RCC 7860 (cell line): ENCODE measurements at regions not wholly inside any gene's neighbourhood (a gene's known extent, or its start where the extent isn't known, plus 50 kb on each side); places are given as distances from the start of the nearest gene placed in this dataset.
A peak's percentile ranks its signal among the peaks of the same experiment; 100 is the strongest.
"Not testable (repeated sequence)": the region's sequence is repeated elsewhere in the genome, so short reads cannot be mapped to it uniquely, and the experiment has no call there.

Experiments
- DNase-seq: peaks from one replicate; pipeline ENCODE4 v3.0.0-alpha.2; 2015; ENCODE audit warnings: low spot score
- FAIRE-seq: peaks from 2 replicates; lab custom pipeline; 2012; peaks lifted over from hg19 to GRCh38; lab: Jason Lieb, UNC

DNA sequence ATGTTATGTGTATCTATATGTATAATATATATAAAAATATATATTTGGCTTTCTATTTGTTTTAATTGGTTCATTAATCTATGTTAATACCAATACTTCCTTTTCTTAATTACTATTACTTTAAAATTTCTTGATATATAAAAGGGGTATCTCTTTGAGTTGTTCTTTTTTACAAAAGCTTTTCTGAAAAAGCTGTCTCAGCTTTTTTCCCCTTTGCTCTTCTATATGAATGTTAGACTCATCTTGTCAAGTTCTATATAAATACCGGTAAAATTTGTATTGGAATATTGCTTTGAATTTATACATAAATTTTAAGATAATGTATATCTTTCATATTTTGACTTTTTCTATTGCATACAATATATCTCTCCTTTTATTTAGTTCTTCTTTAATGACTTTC lies 139.8 kb upstream of the FOXG1 start:
- DNase-seq (no peak), FAIRE-seq (no peak)

DNA sequence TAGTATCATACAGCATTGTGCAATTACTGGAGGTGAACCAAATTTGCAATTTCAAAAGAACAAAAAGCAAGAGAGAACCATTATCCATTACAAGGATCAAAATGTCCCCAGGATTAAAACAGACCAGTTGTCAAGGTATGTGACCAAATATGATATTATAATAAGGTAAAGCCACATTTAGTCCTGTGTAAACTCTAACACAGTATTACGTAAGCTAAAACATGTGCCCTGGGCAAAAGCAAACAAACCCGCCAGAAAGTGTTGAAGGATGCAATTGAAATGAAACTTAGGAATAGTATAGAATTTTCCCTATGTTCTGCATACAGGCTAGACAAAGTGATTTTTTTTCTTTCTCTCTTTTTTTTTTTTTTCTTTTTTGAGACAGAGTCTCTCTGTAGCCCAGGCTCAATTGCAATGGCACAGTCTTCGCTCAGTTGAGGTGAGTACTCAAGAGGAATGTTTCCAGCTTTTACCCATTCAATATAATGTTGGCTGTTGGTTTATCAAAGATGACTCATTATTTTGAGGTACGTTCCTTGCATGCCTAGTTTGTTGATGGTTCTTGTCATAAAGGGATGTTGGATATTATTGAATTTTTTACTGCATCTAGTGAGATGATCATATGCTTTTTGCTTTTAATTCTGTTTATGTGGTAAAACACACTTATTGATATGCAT lies 137.1 kb upstream of the FOXG1 start:
- FAIRE-seq (no peak), DNase-seq (no peak)

DNA sequence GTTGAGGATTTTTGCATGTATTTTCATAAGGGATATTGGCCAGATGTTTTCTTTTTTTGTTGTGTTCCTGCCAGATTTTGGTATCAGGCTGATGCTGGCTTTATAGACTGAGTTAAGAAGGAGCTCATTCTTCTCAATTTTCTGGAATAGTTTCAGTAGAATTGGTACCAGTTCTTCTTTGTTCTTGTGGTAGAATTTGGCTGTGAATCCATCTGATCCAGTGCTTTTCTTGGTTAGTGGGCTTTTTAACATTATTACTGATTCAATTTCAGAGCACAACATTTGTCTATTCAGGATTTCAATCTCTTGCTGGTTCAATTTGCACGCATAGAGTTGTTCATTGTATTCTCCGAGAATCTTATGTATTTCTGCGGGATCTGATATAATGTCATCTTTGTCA lies 136.5 kb upstream of the FOXG1 start:
- FAIRE-seq, result no peak
- DNase-seq, result no peak

DNA sequence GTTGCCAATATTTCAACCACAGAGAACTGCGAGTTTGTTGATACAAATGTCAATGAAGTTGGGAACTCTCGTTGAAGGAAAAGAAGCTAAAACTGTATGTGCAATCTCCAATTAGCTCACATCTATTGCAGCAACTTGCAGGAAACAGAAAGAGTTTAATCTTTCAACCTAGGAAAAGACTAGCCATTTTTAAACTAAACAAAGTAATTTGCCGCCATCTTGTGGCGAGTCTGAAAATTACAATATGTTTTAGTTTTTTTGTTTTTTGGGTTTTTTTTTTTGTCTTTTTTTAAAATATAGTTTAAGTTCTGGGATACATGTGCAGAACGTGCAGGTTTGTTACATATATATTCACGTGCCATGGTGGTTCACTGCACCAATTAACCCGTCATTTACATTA lies 131.2 kb upstream of the FOXG1 start:
- no peak for DNase-seq
- FAIRE-seq, result no peak

DNA sequence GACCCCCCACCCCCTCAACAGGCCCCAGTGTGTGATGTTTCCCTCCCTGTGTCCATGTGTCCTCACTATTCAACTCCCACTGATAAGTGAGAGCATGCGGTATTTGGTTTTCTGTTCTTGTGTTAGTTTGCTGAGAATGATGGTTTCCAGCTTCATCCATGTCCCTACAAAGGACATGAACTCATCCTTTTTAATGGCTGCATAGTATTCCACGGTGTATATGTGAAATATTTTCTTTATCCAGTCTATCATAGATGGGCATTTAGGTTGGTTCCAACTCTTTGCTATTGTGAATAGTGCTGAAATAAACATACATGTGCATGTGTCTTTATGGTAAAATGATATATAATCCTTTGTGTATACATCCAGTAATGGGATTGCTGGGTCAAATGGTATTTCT lies 130.8 kb upstream of the FOXG1 start:
- not testable (repeated sequence) for DNase-seq, FAIRE-seq

DNA sequence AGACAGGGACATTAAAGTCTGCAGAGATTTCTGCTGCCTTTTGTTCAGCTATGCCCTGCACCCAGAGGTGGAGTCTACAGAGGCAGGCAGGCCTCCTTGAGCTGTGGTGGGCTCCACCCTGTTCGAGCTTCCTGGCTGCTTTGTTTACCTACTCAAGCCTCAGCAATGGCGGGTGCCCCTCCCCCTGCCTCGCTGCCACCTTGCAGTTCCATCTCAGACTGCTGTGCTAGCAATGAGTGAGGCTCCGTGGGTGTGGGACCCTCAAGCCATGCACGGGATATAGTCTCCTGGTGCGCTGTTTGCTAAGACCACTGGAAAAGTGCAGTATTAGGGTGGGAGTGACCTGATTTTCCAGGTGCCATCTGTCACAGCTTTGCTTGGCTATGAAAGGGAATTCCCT lies 125.4 kb upstream of the FOXG1 start:
- DNase-seq, FAIRE-seq: not testable (repeated sequence)

DNA sequence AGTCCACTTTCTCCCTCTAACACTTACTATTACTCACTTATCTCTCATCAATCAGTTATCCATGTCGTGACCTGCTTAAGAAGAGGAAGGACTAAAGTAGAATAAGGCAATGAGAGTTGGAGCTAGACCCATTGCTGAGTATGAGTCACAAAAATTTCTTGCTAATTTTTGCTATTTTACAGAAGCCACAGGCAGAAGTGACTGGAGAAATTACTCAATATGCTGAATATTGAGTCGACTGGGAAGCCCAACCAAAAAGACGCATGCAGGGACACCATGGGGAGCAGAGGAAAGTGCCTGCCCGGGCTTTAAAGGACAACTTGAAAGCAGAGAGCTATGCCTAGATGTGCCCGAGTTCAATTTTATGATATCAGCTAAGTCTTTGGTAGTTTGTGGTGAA lies 115.4 kb upstream of the FOXG1 start:
- no peak for DNase-seq
- no peak for FAIRE-seq

DNA sequence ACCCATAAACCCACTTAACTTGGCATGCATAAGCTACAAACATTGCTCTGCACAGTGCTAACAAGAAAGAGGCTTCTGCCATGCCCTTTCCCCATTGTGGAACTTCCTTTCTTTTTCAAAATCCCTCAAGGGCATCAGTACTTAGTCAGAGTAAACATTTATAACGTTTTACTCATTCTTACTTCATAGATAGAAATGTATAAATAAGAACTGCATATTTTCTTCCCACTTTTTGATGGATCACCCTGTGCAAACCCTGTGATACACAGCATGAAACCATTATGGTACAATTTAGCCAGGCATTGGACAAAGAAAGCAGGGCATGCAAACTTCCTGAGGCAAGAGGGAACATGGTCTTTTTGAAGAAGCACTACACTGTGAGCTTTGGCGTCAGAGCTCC lies 113.8 kb upstream of the FOXG1 start:
- FAIRE-seq (no peak), DNase-seq (no peak)

DNA sequence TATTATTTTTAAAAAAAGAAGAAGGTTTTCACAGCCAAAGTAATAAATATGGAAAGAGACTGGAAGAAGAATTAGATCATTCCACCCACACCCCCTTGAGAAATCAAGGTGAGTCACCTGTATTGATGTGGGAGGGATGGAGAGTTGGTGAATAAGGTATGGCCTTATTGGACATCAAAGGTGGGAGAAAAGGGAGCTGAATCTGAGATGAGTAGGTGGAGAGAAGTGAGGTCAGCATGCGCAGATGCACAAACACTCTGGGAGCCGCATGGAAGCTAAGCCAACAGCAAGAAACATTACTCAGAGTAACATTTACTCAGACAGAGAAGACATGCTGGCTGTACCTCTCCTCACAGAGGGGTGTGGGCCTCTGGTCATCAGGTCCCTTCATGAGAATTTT lies 113.1 kb upstream of the FOXG1 start:
- DNase-seq, result no peak
- FAIRE-seq, result no peak

DNA sequence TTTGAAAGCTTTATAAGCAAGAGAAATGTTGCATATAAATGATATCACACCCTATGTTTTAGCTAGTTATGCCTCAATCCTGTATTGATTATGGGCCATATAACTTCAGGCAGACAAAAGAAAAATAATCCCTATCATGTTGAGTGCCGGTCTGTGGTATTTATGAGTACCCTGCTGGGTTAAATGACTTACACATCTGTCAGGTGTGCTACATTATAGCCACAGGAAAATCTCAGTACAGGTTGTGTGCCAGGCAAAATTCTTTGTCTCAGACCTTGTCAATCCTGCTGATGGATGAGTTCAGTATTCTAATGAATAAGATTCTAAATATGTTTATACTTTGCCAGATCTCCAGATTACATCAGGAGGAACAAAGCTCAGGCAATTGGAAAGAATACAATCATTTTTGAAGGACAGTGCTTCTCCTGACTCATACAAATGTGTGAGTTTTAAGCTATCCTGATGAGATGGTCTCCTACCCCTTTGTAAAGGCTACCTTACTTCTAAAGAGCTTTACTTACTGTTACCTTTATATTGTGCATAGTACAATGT lies 109.8 kb upstream of the FOXG1 start:
- FAIRE-seq, result no peak
- no peak for DNase-seq

DNA sequence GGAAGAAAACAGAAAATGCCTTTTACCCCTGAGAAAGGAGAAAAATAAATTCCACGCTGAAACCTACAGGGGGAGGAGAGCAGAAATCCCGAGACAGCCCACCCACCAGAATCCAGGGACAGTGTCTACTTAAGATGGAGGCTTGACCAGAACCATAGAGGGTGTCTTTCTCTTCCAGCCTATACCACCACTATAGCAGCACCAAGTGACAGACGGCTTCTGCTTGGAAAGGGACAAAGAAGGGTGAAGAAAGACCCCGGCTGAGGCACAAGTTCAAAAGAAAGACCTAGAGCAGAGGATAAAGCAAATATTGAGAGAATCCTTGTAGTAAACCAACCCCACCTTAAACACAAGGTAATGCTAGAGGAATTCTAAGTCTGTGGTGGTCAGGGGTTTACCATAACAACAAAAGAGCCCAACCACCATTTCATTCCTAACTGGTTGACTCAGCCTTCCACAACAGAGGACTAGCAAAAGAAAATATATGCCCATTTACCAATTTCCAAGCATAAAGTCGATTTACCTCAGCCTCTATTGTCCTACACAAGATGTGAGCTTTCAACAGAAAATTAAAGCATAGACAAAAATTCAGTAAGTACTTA lies 105.3 kb upstream of the FOXG1 start:
- DNase-seq, result peak; percentile 9

DNA sequence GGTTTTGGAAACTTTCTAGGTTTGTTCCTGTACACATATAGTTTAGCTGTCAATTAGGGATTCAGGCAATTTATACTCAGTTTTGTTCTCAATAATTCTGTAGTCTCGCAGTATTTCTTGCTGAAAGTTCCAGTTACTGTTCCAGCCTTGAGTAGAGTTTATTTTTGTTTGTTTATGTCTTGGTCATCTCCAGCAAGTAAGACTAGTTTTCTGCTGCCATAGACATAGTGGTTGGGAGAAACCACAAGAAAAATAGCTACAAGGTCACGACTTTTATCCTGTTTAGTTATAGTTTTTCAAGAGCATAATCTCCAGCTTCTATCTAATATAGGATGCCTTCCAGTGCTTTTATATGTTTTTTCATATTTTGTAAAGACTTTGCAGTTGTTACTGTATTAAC lies 99.6 kb upstream of the FOXG1 start:
- FAIRE-seq (no peak), DNase-seq (no peak)

More for the DNA sequence above, 105.3 kb upstream of the FOXG1 start:
- no peak for FAIRE-seq

DNA sequence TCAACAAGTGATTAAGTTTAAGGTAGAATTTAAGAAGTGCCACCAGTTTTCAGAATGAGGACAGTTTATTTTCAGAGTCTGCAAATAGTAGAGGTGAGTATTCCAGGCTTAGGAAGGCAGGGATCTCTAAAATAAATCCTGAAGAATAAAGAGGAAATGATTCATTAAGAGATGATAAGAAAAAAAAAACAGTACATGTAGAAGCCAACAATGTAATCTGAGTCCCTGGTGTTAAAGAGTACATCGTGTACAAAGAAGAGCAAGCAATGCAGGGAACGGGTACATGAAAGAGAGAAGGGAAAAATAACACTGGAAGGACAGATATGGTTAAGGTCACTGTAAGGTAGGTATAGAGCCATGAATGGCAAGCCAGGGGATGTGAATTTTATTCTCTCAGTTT lies 95.2 kb upstream of the FOXG1 start:
- no peak for DNase-seq
- FAIRE-seq, result no peak

DNA sequence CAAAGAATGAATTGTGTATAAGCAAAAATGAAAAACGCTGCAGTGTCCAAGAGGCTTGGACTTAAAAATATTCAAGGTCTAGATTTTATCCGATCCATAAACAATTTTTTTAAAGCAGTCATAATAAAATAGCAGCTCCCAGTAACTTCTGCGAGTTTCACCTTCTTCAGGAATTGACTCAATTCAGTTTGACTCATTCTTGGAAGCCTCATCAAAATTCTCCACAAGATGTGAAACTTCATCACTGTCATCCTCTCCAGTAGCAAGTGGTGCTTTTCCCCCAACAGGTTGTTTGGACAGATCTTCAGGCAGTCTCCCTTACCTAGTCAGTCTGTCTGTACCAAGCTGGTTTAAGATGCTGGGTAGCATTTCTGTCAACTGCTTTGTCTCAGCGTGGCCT lies 93.5 kb upstream of the FOXG1 start:
- no peak for FAIRE-seq
- DNase-seq, result no peak

DNA sequence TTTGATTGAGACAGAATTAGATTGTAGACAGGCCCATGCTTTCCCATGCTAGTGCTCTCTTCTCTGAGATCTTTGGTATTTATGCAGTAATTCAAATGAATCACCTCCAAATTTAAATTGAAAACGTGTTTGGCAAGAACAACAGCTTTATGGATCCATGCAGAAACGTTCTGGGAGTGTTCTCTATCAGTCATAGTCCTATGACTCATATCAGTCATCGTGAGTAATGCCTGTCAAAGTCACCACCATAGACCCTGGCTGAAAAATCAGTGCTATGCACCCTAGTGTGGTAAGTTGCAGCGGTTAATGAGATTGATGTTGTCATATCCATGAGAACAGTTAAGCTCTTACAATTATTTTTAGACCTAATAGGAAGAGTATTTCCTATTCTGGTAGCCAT lies 90.1 kb upstream of the FOXG1 start:
- FAIRE-seq (peak; percentile 23), DNase-seq (peak; percentile 27)

DNA sequence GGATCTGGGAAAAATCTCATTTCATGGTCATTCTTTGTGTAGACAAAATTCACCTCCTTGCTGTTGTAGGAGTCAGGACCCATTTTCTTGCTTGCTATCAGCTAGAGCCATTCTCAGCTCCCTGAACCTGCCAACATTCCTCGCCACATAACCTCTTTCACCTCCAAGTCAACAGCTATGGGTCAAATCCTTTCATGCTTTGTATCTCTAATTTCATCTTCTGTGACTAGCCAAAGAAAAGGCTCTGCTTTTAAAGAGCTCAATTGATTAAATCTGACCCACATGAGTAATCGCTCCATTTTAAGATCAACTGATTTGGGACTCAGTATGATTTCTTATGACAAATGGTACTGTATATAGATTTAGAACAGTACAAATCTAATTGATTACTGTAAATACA lies 89.2 kb upstream of the FOXG1 start:
- DNase-seq (no peak), FAIRE-seq (no peak)

DNA sequence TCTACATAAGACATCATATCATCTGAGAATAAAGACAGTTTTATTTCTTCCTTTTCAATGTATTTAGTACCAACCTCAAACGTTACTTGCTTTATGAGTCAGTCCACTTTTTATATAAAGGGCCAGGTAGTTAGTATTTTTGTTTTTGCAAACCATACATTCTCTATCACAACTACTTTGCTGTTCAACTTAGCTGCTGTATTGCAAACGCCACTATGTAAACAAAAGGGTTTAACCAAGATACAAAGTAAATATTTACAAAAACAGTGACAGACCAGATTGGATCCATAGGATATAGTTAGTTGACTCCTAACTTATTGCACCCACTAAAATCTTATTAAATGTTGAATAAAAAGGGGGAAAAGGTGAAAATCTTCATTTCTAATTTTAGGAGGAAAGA lies 87.7 kb upstream of the FOXG1 start:
- FAIRE-seq (no peak), DNase-seq (no peak)

DNA sequence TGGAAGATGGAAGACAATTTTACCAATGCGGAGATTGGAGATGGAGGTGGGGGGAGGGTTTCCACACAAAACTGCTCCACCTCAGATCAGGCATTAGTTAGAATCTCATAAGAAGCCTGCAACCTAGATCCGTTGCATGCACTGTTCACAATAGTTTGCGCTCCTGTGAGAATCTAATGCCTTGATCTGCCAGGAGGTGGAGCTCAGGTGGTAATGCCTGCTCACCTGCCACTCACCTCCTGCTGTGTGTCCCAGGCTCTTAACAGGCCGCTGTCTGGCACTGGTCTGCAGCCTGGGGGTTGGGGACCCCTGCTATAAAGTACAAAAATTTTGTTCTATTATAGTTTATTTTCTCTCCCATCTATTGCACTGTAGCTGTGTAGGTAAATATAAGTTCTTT lies 84.9 kb upstream of the FOXG1 start:
- FAIRE-seq, result no peak
- DNase-seq, result no peak

DNA sequence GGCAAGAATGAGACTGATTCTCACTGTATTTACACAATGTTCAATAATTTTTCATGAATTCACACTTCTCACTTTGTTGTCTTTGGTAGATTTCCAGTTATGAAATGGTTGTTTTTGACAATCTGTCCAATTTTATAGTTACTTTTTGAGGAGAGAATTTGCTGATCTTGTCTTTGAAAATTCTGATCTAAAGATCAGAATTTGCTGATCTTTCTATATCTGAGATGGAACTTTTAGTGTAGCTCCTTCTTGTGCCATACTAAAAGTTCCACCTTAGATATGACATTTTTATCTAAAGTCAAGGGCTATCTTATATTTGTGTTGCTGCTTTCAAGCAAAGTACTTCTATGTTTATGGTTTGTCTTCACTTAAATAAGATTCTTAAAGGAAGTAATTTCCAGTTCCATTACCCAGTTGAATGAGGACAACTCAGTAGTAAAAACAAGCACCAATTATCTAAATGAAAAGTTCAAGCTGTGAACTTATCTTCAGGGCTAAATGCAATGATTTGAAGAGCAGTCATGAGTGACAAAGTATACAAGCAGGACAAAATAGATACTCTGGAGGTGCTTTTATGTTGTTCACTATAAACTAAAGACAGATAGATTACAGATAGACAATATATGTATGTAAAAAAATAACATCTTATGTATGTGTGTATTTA lies 76.4 kb upstream of the FOXG1 start:
- FAIRE-seq (no peak), DNase-seq (no peak)

DNA sequence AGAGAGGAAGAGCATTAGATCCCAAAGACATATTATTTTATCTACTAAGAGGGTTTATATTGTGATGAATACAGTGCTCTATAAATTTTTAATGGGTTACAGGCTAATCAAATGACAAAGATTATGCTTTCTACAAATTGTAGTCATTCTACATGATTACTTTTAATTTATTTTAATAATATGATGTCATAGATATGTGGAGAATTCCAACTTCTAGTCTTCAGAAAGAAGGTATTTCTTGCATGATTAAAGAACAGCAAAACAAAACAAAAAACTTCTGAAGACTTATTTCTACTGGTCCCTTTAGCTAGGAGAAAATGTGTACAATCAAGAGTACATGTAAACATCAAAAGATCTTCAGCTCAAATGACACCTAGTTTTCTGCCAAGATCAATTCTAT lies 71.5 kb upstream of the FOXG1 start:
- FAIRE-seq (no peak), DNase-seq (no peak)

DNA sequence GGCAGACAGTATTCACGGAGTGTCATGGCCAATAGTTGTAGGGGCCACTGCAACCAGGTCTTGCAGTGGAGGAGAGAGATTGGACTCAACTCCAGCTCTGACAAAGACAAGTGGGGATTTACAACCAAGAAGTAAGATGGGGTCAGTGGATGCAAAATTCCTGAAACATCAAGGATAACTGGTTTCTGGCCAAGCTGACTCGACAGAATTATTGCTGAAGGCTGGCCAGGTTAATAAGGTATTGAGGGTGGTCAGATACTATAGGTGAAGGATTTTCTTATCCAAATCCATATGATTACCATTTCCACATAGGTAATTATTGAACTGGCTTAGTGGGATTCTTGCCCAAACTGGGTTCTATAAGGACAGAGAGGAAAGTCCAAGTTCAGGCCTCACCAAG lies 64.9 kb upstream of the FOXG1 start:
- DNase-seq, result no peak

DNA sequence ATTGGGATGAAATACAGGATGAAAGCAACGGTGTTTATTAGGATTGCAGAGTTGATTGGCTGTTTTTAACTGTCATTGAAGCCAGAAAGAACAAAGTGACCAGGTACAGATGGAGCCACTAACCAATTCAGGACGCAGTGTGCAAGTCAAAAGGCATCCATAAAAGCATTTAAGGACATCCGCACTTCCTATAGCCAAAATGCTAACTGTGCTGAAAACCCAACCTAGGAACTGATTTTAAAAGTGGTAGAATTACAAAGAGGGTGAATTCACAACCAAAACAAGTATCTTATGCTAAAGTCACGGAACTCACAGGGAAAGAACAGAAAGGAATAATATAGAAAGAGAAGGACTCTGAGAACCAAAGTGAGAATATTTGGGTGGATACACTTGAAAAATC lies 63.1 kb upstream of the FOXG1 start:
- DNase-seq (no peak), FAIRE-seq (no peak)

More for the DNA sequence above, 64.9 kb upstream of the FOXG1 start:
- FAIRE-seq, result no peak
